Activated T-cell treated with anti-CD3 and anti-CD28 coated beads, Interleukin-2, amount 50 U/mL, for 72 hours (primary cell): ENCODE measurements at regions not wholly inside any gene's neighbourhood (a gene's known extent, or its start where the extent isn't known, plus 50 kb on each side); places are given as distances from the start of the nearest gene placed in this dataset.
"Not testable (repeated sequence)": the region's sequence is repeated elsewhere in the genome, so short reads cannot be mapped to it uniquely, and the experiment has no call there.

ENCODE experiments used
- ATAC-seq, 2 donors: fragments of 150-1000 bp; cut with Tn5 transposase; replicated peaks in 1 of 2; 2 replicates each; pipeline ENCODE4 v1.10.0; 2021; ENCODE audit warnings: moderate library complexity in 2 of 2, mild to moderate bottlenecking in 1 of 2
- DNase-seq, 2 donors: peaks; one replicate each; pipeline ENCODE4 v3.0.0; 2021 to 2022; ENCODE audit warnings: mixed read lengths in 1 of 2
- H3K27ac Mint-ChIP-seq: one replicate; pipeline ENCODE4 v1.8.0; 2022; ENCODE audit warnings: mild to moderate bottlenecking, moderate library complexity, mixed read lengths
- H3K27me3 Mint-ChIP-seq: one replicate; pipeline ENCODE4 v1.8.0; 2022; ENCODE audit warnings: low read depth, mixed read lengths
- H3K36me3 Mint-ChIP-seq, 2 donors: one replicate each; pipeline ENCODE4 v1.8.0; 2022; ENCODE audit warnings: mixed read lengths in 2 of 2, mild to moderate bottlenecking in 1 of 2; ENCODE audit not compliant: insufficient read depth in 2 of 2
- H3K4me1 Mint-ChIP-seq: one replicate; pipeline ENCODE4 v1.8.0; 2022; ENCODE audit warnings: low read depth, mixed read lengths
- H3K4me3 Mint-ChIP-seq, 2 donors: one replicate each; pipeline ENCODE4 v1.8.0; 2022; ENCODE audit warnings: mild to moderate bottlenecking in 2 of 2, mixed read lengths in 2 of 2, moderate library complexity in 2 of 2
- H3K9me3 Mint-ChIP-seq, 2 donors: one replicate each; pipeline ENCODE4 v1.8.0; 2022; ENCODE audit warnings: mixed read lengths in 2 of 2

DNA sequence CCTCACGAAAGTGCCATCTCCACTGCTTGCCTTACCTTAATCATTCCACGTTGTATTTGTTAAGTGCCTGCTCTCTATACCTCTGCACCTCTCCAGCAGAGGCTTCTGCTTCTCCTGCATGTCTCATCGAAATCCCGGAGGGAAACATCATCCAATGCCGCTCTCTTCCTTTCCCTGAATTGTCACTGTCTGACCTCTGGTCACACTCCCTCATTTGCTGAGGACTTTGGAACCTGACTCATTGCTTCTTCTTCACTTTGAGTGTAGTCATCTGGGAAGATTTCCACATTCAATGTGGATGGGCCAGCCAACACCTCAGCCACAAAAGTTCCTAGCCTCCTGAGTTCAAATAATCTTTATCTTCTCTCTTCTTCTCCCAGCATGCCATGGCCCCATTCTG lies 78.9 kb upstream of the BEND6 start:
- Mint-ChIP-seq H3K4me3 (no peak overlapping the region), H3K36me3 (no peaks in the 10 kb centered on the region), H3K9me3 (no peaks in the 10 kb centered on the region), H3K27me3 (peaks cover 18% of the 10 kb centered on the region), H3K4me1 (no peaks in the 10 kb centered on the region), H3K27ac (no peak overlapping the region)
- ATAC-seq (no peak), DNase-seq (no peak)

DNA sequence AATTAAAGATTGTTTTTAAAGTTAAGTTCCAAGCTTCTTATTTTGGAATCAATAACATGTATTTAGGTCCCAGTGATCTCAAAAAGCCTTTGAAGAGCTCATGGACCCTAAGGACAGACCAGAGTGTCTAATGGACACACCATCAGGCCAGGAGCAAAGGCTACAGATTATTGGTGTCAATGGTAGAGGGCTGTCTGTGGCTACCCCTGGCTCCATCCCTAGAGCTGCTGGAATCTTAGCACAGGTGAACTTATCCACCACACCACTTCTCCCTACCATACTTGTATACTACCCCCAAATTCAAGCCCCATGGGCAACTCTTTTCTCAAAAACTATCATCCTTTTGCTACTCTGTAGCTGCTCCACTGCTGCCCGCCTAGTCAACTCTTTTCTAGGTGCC lies 79.4 kb upstream of the BEND6 start:
- no peak for ATAC-seq
- Mint-ChIP-seq H3K4me3 (no peak overlapping the region), H3K27me3 (peaks cover 18% of the 10 kb centered on the region), H3K9me3 (no peaks in the 10 kb centered on the region), H3K36me3 (no peaks in the 10 kb centered on the region), H3K4me1 (no peaks in the 10 kb centered on the region), H3K27ac (no peak overlapping the region)
- no peak for DNase-seq

DNA sequence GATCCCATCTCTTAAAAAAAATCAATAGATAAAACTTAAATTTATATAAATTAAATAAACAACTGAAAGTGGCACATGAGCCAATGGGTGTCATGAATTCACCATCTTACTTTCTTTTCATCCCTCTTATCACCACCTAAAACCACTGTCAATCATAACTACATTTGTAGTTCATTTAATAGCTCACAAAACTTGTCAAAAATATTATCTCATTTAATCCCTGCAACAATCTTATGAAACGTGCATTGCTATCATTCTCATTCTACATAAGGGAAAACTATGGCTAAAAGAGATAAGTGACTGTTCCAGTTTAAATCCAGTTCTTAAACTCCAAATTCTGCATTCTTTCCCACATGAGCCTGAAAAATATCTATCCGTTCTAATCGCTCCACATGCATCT lies 80.6 kb upstream of the BEND6 start:
- Mint-ChIP-seq H3K4me1 (no peaks in the 10 kb centered on the region), H3K27me3 (peaks cover 18% of the 10 kb centered on the region), H3K27ac (no peak overlapping the region), H3K4me3 (no peak overlapping the region), H3K9me3 (no peaks in the 10 kb centered on the region), H3K36me3 (no peaks in the 10 kb centered on the region)
- ATAC-seq (no peak), DNase-seq (no peak)

DNA sequence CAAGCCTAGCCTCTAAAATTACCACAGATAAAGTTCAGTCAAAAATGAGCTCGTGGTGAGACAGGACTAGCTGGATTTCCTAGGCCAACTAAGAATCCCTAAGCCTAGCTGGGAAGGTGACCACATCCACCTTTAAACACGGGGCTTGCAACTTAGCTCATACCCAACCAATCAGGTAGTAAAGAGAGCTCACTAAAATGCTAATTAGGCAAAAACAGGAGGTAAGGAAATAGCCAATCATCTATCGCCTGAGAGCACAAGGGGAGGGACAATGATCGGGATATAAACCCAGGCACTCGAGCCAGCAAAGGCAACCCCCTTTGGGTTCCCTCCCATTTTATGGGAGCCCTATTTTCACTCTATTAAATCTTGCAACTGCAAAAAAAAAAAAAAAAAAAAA lies 84.9 kb upstream of the BEND6 start:
- not testable (repeated sequence) for H3K9me3 Mint-ChIP-seq, H3K4me3 Mint-ChIP-seq, H3K27me3 Mint-ChIP-seq, ATAC-seq, H3K36me3 Mint-ChIP-seq, DNase-seq, H3K4me1 Mint-ChIP-seq, H3K27ac Mint-ChIP-seq

DNA sequence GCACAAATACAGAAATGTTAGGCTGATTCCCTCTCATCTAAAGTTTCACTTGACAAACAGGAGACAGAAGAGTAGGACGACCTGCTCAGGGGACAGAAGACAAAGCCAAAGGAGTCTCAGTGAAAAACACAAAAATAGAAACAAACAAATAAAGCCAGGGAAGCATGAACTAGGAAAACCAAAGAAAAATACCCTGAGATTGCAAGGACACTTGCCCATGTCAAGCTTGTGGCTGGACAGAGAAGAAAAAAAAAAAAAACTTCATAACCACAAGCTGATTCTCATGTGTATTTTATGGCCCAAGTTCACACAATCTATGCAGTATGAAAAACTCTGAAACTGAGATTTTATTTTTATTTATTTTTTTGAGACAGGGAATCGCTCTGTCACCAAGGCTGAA lies 85.6 kb upstream of the BEND6 start:
- no peak for ATAC-seq
- H3K27me3 Mint-ChIP-seq, result no peaks in the 10 kb centered on the region

DNA sequence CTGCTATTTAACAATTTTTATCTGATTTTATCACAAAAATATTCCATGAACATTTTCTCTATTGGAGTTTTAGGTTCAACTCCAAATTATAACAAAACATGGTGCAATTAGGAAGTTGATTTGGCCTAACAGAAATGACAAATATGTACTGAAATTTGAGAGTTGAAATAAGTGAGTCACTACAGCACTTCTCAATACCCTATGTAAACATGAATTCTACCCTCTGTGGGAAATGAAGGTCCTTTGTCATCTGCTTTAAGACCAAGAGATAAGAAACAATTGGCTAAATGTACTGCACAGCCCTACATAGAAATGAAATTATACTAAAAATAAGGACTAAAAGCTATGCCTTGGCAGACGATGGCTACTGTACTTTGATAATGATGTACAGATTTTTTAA lies 86.2 kb upstream of the BEND6 start:
- no peak for ATAC-seq
- Mint-ChIP-seq H3K27ac (no peak overlapping the region), H3K9me3 (no peaks in the 10 kb centered on the region), H3K36me3 (no peaks in the 10 kb centered on the region), H3K4me1 (no peaks in the 10 kb centered on the region), H3K4me3 (no peak overlapping the region), H3K27me3 (no peaks in the 10 kb centered on the region)
- no peak for DNase-seq

More for the DNA sequence above, 85.6 kb upstream of the BEND6 start:
- no peak overlapping the region for H3K4me3 Mint-ChIP-seq
- no peaks in the 10 kb centered on the region for H3K9me3 Mint-ChIP-seq
- H3K36me3 Mint-ChIP-seq, result no peaks in the 10 kb centered on the region
- no peak for DNase-seq
- no peaks in the 10 kb centered on the region for H3K4me1 Mint-ChIP-seq
- H3K27ac Mint-ChIP-seq, result no peak overlapping the region

DNA sequence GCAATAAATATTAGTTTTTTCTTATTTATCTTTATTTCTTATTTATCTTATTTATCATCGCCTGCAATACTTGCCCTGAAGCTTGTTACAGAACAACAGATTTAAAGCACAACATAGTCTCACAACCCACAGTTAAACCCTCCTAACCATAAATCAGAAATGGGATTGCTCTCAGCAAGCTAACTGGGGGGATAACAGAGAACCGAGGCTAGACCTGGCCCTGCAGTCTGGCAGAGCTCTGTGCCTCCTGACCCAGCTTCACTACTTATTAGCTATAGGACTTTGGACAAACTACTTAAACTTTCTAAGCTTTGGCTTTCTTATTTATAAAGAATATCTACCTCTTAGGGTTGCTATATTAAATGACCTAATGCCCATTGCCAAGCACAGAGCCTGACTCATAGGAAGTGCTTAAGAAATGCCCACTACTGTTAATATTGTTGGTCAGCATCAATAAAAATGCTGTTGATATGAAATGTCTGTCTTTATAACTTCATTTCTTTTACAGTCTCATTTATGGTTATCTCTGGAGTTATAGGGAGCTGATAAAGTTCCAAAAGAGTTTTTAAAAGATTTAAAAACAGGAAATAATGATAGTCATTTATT lies 87.9 kb upstream of the BEND6 start:
- no peak for DNase-seq
- no peaks in the 10 kb centered on the region for H3K4me1 Mint-ChIP-seq
- no peak overlapping the region for H3K27ac Mint-ChIP-seq
- no peaks in the 10 kb centered on the region for H3K27me3 Mint-ChIP-seq
- no peaks in the 10 kb centered on the region for H3K9me3 Mint-ChIP-seq
- ATAC-seq, result no peak
- H3K36me3 Mint-ChIP-seq, result no peaks in the 10 kb centered on the region
- no peak overlapping the region for H3K4me3 Mint-ChIP-seq

DNA sequence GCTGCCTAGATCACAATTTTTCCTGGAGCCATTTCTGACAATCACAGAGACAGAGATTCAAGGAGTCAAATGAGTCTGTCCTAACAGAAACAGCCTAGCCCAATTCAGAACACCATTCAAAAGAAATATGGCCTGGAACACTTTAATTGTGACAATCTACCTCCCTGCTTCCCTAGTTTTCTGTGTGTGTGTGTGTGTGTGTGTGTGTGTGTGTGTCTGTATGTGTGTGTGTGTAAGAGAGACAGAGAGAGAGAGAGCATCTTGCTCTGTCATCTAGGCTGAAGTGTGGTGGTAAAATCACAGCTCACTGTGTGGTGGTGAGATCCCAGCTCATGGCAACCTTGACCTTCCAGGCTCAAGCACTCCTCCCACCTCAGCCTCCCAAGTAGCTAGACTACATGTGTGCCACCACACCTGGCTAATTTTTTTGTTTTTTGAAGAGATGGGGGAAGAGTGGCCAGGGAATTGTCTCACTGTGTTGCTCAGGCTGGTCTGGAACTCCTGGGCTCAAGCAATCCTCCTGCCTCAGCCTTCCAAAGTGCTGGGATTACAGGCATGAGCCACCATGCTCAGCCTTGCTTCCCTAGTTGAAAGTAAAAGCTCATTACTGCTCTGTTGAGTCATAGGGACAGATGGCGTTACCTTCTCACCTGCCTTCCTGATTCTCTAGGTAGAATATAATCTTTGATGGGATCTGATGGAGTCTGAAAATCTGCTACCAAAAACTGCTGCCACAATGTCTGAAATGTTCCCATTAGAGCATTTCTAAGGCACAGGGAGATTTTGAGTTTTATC lies 89.6 kb upstream of the BEND6 start:
- Mint-ChIP-seq H3K4me1 (no peaks in the 10 kb centered on the region), H3K27me3 (peaks cover 8% of the 10 kb centered on the region), H3K4me3 (no peak overlapping the region), H3K9me3 (no peaks in the 10 kb centered on the region), H3K27ac (no peak overlapping the region), H3K36me3 (no peaks in the 10 kb centered on the region)
- DNase-seq (no peak), ATAC-seq (no peak)

DNA sequence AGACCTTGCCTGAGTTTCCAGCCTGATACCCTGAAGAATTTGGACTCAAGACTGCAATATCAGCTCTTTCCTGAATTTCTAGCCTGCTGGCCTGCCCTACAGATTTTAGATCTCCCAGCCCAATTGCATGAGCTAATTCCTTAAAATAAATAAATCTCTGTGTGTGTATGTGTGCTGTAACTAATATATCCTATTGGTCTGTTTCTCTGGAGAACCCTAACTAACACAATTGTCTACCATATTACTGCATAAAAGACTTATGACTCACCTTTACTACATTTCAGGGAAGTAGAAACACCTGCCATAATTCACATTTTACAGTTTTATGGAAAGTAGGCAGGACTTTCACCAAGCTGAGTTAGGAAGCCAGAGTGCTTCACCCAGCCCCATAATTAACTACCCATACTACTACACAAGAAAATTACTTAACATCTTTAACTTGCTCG lies 90.7 kb upstream of the BEND6 start:
- H3K27ac Mint-ChIP-seq, result no peak overlapping the region
- H3K9me3 Mint-ChIP-seq, result no peaks in the 10 kb centered on the region
- H3K36me3 Mint-ChIP-seq, result no peaks in the 10 kb centered on the region
- no peak overlapping the region for H3K4me3 Mint-ChIP-seq
- no peaks in the 10 kb centered on the region for H3K4me1 Mint-ChIP-seq
- no peak for ATAC-seq
- no peak for DNase-seq
- peaks cover 14% of the 10 kb centered on the region for H3K27me3 Mint-ChIP-seq

DNA sequence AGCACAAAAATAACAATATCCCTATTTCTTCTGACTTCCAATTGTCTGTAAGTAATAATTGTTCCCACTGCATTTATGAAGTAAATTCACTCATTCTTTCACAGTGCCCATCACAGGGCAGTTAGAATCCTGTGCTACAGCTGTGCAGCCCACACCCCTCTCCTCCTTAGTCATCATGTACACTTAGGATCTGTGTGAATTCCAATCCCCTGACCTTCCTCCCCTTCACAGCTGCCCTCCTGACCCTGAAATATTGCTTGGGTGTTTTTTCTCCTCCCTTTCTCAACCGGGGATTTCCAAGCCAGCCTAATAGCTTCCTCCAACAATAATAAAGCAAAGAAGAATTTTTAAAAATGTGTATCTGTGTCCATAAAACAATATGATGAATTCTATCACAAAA lies 91.5 kb upstream of the BEND6 start:
- H3K27me3 Mint-ChIP-seq, result peaks cover 14% of the 10 kb centered on the region
- ATAC-seq (no peak), DNase-seq (no peak)
- H3K4me3 Mint-ChIP-seq, result no peak overlapping the region
- no peak overlapping the region for H3K27ac Mint-ChIP-seq
- H3K36me3 Mint-ChIP-seq, result no peaks in the 10 kb centered on the region
- H3K4me1 Mint-ChIP-seq, result no peaks in the 10 kb centered on the region
- no peaks in the 10 kb centered on the region for H3K9me3 Mint-ChIP-seq

DNA sequence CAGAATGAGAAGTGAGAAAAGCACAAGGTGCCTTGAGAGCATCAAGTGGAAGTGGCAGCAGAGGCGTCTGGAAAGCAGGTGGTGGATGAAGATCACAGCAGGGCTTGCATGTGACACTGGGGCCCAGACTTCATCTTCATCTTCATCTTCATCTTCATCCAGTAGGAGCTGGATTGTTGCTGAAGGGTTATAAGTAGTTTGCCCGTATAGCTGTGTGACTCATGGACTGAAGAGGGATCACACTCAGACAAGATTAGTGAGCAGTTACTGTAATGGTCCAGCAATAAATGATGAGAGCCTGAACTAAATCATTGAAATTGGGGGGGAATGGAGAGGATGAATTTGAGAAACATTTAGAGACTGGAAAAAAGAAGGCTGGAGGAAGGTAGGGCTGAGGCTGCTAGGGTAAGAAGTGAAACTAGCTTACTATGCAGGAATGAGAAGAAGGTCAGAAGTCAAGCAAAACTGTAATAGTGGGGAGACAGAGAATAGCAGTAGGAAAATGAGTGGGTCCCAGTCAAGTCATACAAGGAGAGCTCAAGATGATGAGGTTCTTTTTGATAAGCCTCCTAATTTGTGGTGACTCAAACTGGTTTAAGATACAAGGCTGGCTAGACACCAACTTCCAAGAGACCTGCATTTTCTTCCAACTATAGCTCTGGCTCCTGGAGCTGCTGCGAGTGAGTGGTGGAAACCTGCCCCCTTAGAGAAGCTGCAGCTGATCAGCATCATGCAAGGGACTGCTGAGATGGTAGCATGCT lies 92.3 kb upstream of the BEND6 start:
- no peak overlapping the region for H3K4me3 Mint-ChIP-seq
- peak in 1 of 2 donors; percentile 26 for ATAC-seq
- H3K4me1 Mint-ChIP-seq, result no peaks in the 10 kb centered on the region
- H3K27me3 Mint-ChIP-seq, result peaks cover 14% of the 10 kb centered on the region
- no peak overlapping the region for H3K27ac Mint-ChIP-seq
- no peak for DNase-seq
- no peaks in the 10 kb centered on the region for H3K9me3 Mint-ChIP-seq
- H3K36me3 Mint-ChIP-seq, result no peaks in the 10 kb centered on the region

DNA sequence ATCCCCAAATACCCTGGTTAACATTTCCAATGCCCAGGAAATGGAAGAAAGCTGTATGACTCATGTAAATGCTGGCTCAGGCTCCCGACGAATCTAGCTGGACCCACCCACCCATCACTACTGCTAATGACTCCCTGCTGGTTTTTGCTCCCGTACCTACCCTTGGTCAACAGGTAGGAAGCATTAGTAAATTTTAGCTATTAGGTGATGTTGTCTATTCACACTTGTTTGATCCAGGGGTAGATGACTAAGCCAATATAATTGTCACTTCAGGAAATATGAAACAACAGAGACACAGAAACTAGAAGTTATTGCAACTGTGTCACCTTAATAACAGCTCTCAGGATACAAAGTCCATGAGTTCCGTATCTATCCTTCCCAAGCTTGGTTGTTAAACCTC lies 94.4 kb upstream of the BEND6 start:
- no peaks in the 10 kb centered on the region for H3K36me3 Mint-ChIP-seq
- no peak for ATAC-seq
- DNase-seq, result no peak
- H3K27me3 Mint-ChIP-seq, result peaks cover 23% of the 10 kb centered on the region
- no peak overlapping the region for H3K27ac Mint-ChIP-seq
- H3K4me1 Mint-ChIP-seq, result no peaks in the 10 kb centered on the region
- H3K4me3 Mint-ChIP-seq, result no peak overlapping the region
- H3K9me3 Mint-ChIP-seq, result no peaks in the 10 kb centered on the region

DNA sequence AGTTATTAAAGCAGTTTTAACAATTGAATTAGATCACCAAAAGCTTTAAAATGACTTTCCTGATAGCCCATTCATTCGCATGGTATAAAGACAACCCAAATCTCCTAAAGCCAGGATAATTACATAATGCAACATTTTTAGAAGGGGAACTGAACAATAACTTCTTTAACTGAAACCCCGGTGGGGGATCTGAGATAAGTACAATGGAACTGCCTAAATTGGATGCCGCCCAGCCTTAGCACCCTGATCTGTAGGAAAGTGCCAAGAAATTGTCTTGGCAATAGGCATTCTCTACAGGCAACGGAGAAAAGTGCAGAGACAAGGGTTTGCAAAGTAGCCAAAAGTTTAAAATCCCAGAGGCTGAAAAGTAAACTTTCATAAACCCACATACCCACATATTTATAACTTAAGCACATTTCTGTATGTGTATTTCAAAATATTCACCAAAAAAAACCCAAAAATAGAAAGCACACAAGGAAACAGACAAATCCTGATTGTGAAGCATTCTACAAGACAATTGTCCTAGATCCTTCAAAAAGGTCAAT lies 98.8 kb upstream of the BEND6 start:
- ATAC-seq, result no peak
- H3K9me3 Mint-ChIP-seq, result no peaks in the 10 kb centered on the region
- no peaks in the 10 kb centered on the region for H3K36me3 Mint-ChIP-seq
- DNase-seq, result no peak
- H3K4me3 Mint-ChIP-seq, result no peak overlapping the region
- H3K27ac Mint-ChIP-seq, result no peak overlapping the region
- H3K27me3 Mint-ChIP-seq, result peaks cover 27% of the 10 kb centered on the region
- peaks cover 11% of the 10 kb centered on the region for H3K4me1 Mint-ChIP-seq
